ENCODE measurements at regions not wholly inside any gene's neighbourhood (a gene's known extent, or its start where the extent isn't known, plus 50 kb on each side); places are given as distances from the start of the nearest gene placed in this dataset.

- no peak for DNase-seq
Observed at GRCh38 chr12:127296591-127296990, 970.4 kb upstream of the TMEM132C start.

- no peak for DNase-seq
Observed at GRCh38 chr12:127297327-127297726, 969.6 kb upstream of the TMEM132C start.

DNA sequence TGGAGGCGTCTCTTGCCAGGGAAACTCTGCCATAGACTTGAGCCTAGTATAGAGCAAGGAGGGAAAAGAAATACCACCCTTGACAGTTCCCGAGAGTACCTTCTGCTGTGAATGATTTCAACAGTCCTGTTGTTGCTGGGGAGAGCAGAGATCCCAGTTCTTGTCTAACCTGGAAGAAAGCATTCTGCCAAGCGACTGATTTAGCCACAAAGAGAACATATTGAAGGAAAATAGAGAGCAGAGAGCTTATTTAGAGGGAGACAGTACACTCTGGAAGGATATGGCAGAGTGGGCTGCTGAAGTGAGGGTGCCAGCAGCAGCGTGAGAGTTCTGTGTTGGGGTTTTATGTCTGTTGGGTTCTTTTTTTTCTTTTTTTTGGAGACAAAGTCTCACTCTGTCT lies 966.9 kb upstream of the TMEM132C start:
- no peak for DNase-seq

DNA sequence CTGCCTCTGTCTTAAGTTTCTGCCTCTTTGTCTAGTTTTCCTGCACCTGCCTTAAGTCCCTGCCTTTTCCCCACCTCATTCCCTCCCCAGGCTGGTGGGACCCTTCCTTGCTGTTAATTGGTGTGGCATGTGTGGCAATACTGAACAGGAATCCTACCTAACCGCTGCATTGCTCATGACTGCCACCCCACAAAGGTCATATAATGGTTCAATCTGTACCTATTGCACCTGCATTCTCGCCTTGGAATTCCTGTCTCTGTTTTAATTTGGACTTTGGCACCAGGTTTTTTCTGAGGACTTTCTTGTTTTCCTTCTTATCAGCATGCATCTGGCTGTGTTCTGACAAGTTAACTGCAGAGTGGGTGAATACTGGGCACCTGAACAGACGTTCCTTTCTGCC lies 966.2 kb upstream of the TMEM132C start:
- DNase-seq = no peak

DNA sequence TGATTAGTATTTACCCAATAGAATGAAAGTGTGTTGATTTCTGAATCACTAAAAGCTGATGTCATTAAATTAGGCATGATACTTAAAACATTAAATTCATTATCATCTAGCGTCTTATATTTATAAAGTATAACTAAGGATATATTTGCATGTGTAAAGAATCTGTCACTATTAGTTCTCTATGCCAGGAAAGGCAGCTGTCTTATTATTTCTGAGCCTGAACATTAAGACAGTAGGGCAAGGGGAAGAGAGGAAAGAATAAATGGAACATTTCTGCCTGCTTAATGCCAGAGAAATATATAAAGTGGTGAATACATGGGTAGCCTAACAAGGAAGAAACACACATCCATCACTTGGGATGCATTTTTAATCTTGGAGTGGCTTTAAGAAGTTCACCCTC lies 965.1 kb upstream of the TMEM132C start:
- no peak for DNase-seq

GRCh38 chr12:127304751-127305725 lies 961.9 kb upstream of the TMEM132C start:
- no peak for DNase-seq

DNA sequence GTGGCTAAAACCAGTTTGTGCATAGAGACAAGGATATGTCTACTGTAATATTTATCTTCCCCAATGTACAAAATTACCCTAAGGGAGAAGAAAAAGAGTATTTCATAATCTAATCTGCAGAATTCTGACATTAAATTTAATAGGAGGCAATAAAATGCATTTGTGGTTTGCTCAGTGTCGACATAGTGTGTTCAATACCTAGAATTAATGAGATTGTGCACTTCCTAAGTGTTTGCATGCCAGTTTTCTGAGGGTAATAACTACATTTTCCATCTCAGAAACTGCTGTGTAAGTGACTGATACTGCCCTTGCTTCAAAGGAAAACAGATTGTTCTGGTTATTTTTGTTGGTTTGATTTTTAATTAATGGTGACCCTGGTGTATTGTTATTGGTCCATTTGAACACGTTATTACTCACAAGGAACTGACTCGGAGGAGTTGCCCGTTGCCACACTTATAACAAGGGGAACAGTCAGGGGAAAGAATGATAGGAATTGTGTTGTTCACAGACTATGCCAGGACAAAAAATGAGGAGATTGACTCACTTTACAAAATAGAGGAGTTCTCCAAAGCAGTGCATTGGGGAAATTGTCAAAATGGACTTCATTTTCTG lies 960.3 kb upstream of the TMEM132C start:
- DNase-seq = no peak

- DNase-seq = no peak
Observed at GRCh38 chr12:127307528-127307927, 959.4 kb upstream of the TMEM132C start.

DNA sequence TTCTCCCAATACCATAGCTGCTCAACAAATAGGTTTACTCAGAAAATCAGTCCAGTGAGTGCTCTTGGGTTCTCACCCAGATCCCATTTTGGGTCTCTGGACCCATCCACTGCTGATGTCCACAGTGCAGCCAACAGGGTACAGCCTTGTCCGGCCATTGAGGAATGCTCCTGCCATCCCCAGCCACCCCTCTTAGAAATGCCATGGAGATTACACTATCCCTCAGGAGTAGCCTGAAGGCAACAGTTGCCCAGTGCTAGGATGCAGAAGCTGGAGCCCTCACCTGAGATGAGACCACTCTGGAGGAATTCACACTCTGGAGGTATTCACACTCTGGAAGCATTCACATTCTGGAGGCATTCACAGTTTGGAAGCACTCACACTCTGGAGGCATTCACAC lies 958.8 kb upstream of the TMEM132C start:
- no peak for DNase-seq

DNA sequence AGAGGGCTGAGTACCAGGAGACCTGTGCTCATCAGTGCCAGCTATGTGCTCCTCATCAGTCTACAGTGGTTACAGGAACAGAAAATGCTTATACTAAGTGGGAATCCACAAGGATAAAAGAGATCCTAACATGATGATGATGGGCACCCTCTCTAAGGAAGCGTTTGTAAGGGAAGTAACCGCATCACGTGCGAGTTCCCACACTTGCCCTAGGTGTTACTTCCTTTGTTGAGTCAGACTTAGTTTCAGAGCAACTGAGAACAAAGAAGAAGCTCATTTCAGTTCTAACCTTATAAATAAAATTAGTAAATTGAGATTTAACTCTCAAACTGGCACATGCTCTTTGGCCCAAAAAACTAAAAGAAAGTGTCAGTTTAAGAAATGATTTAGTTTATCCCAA lies 956.4 kb upstream of the TMEM132C start:
- no peak for DNase-seq

DNA sequence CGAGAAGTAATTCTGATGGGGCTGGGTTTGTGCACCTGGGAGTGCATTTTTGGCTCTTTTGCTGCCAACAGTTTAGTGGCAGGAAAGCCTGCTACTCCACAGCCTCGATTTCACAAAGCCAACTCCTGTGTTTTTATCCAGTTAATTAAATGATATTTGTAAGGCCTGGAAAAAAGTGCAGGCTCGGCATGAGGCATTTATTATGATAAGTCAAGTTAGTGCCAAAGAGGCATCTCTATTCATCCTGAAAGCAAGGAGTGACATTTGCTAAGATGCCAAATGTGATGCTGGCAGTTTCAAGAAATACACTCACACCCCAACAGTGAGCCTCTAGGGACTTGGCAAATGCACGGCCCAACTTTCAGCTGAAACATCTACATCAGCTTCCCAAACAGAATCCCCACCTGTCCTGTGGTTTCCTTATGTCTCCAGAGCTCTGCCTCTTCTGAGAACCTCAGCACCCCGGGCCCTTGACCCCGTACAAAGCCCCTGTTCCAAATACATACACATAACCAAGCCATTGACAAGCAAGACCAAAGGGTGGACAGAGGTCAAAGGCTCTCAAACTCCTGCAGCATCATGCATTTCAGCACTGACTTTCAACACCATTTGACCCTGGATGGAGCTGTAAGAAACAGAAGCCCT lies 955.1 kb upstream of the TMEM132C start:
- no peak for DNase-seq

DNA sequence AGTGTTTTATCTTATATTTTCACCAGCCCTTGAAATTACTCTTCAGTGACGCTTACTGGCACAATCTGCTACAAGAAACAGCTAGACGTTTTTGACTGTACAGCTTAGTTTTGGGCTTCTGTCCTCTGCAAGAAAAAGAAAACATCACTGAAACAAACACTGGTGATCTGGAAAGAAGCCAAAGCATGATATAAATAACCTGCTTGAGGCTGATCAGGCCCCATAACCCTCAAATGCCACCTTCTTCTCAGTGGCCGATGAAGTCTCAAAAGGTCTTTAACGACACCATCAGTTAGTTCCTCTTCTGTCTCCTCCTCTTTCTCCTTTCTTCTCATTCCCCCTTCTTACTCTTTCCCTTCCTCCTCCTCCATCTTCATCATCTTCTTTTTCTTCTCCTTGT lies 942.3 kb upstream of the TMEM132C start:
- DNase-seq = no peak

- no peak for DNase-seq
Observed at GRCh38 chr12:127327986-127328385, 939.0 kb upstream of the TMEM132C start.

GRCh38 chr12:127328867-127329266 lies 938.1 kb upstream of the TMEM132C start:
- no peak for DNase-seq

GRCh38 chr12:127334365-127334764 lies 932.6 kb upstream of the TMEM132C start:
- DNase-seq = no peak

DNA sequence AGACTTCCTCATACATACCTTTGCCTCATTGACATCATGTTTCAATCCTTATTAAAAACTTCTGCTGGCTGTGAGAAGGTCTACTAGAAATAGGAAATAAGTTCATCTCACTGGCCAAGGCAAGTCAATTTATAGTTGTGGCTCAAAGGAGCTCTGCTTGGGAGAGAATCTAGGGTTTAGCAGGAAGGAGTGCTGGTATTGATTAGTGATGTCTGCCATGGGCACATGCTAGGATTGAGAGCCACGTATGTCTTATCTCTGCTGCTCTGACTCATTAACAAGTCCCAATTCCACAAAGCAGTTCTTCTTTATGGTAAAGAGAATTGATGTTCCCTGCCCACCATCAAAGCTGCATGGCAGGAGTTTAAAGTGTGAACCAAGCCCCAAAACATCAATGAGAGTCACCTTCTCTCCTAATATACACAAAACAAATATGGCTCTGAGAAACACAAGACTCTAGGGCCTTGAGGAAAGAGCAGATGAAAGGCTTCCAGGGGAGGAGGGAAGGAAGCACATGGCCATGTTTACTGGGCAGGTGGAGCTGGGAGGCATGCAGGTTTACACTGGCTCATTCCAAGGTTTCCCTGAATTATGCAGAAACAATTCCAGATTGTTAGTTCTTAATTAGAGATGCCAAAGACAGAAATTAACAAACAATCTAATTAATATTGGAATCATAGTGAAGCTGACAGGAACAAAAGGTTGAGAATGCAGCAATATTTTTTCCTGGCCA lies 931.9 kb upstream of the TMEM132C start:
- no peak for DNase-seq

DNA sequence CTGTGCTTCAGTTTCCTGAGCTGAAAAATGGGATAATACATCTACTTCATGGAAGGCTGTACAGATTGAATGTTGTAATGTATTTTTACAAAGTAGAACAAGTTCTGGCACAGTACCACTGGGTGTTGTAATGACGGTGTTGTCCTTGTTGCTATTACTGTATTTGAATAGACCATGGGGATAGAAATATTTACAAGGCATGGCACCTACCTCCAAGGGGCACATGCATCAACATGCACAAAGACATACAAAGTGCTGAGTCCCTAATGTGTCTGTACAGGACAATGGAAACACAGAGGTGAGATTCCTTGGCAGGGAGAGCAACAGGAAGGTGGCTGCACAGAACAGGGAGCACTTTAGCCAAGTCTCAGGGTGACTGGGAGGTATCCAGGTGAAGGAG lies 930.6 kb upstream of the TMEM132C start:
- no peak for DNase-seq

DNA sequence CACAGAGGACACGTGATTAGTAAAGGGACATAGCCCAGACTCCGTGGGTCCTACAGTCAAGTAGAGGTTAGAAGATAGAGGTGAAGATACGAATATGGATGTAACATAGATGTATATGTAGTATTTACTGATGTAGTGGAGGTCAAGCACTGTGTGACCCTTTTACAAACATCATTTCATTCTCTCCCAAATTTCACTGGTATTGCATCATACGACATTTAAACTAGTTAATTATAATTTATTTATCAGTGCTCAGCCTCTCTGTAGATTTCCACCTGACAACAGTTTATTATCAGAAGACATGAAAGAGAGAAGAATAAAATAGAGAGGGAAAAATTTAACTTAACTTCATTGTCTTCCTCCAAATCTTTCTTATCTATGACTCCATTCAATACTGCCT lies 927.9 kb upstream of the TMEM132C start:
- DNase-seq = no peak

DNA sequence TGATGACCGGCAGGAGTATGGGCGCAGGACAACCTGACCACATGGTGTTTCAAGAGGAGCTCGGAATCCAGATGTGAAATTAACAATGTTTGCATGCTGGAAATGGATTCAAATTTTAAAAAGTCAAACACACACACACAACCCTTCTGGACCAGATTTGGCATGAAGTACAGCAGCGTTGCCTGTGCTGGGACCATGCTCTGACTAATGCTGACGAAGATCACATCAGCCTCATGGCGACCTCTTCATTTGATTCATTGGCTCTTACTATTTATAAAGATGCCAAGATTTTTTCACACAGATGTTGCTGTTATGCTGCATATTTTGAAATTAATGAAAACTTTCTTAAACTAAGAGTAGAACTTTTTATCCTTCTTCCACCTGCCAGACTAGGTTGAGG lies 926.6 kb upstream of the TMEM132C start:
- no peak for DNase-seq

DNA sequence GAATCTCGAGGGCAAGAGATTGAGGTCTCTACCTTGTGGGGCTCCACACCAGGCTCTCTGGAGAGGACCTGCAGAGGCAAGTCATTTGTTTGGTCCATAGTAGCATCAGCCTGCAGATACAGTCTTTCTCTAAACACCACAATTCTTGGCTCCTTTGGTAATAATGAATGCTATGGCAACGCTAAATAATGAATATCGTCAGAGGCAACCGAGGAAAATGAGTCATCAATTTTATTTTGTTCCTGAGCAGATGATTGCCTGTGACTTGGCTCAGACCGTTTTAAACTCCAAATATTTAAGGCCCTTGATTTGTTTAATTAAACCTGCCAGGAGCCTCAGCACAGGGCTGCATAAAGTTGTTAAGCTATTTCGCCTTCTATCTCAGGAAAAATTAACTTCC lies 924.1 kb upstream of the TMEM132C start:
- DNase-seq = no peak

DNA sequence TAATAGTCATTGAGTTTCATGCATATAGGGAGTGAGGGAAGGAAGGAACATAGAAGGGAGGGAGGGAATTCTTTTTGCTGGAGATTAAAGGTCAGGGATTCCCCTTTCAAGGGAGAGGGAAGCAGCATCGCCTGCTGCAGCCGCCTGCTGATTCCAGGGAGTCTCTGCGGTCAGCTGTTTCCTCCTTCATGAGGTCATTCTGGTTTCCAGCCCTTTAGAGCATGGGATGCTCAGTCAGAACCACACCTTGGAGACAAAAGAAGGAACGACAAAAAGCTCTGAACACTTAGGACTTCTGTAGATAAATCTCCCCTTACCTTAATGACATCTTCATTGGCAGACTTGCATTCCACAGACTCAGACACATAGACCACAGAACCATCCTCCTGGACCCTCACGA lies 923.0 kb upstream of the TMEM132C start:
- DNase-seq = no peak

DNA sequence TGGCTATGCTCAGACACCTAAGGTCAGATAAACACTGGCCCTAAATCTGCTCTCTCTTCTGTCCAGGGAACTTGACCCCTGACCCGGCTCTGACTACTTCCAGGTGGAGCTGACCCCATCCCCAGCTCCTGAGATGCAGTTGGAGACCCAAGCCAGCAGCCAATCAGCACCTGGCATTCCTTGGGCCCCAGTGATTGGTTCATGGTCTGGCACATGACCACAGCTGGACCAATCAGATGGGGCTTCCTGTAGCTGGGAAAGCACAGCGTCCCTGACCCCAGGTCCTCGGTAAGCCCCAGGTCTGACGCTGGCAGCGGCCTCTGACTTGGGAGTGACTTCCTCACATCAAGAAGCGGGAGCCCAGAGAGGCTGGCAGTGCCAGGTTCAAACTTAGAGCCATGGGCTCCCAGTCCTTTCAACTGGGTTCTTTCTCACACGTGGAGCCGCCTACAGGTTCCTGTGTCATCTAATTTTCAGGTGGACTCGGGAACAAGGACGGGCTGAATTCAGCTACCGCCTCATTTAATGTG lies 915.4 kb upstream of the TMEM132C start:
- no peak for DNase-seq
